ENCODE measurements at regions not wholly inside any gene's neighbourhood (a gene's known extent, or its start where the extent isn't known, plus 50 kb on each side); places are given as distances from the start of the nearest gene placed in this dataset.

DNA sequence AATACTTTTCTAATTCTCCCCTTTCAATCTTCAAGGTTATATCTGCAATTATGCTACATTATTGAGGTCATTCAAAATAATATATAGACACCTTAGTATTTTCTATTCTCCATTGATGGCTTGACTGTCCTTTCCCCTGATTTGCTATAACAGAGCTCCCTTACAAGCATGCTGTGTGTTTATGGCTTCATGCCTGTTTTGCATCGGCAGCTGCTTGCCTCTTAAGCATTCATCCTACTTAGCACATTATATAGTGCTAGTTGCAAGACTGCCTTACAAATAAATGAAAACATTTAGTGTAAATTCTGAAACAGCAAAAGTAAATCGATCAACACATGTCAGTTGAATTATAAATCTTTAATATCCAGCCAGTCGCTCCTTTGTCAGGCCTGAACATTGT lies 476.2 kb upstream of the POU3F2 start:
- TF ChIP-seq ZFP3 (CRISPR knock-in tag; IDR thresholded peaks at IDR 0.05) (no peak), ZNF565 (CRISPR knock-in tag; conservative IDR thresholded peaks at IDR 0.05; ENCODE audit: low read depth) (no peak), TOX (CRISPR knock-in tag; IDR thresholded peaks at IDR 0.05; ENCODE audit: borderline replicate concordance) (no peak), PPARA (CRISPR knock-in tag; IDR thresholded peaks at IDR 0.05; ENCODE audit: borderline replicate concordance) (no peak), ZNF70 (CRISPR knock-in tag; IDR thresholded peaks at IDR 0.05) (no peak), GLIS3 (CRISPR knock-in tag; IDR thresholded peaks at IDR 0.05) (no peak), ESRRG (CRISPR knock-in tag; IDR thresholded peaks at IDR 0.05) (no peak), ZNF8 (CRISPR knock-in tag; IDR thresholded peaks at IDR 0.05) (no peak)
- TF ChIP-seq, protein P1, sequence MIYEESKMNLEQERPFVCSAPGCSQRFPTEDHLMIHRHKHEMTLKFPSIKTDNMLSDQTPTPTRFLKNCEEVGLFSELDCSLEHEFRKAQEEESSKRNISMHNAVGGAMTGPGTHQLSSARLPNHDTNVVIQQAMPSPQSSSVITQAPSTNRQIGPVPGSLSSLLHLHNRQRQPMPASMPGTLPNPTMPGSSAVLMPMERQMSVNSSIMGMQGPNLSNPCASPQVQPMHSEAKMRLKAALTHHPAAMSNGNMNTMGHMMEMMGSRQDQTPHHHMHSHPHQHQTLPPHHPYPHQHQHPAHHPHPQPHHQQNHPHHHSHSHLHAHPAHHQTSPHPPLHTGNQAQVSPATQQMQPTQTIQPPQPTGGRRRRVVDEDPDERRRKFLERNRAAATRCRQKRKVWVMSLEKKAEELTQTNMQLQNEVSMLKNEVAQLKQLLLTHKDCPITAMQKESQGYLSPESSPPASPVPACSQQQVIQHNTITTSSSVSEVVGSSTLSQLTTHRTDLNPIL (CRISPR knock-in tag; IDR thresholded peaks at IDR 0.05; ENCODE audit: low read depth), result no peak
- TF ChIP-seq, protein P2, sequence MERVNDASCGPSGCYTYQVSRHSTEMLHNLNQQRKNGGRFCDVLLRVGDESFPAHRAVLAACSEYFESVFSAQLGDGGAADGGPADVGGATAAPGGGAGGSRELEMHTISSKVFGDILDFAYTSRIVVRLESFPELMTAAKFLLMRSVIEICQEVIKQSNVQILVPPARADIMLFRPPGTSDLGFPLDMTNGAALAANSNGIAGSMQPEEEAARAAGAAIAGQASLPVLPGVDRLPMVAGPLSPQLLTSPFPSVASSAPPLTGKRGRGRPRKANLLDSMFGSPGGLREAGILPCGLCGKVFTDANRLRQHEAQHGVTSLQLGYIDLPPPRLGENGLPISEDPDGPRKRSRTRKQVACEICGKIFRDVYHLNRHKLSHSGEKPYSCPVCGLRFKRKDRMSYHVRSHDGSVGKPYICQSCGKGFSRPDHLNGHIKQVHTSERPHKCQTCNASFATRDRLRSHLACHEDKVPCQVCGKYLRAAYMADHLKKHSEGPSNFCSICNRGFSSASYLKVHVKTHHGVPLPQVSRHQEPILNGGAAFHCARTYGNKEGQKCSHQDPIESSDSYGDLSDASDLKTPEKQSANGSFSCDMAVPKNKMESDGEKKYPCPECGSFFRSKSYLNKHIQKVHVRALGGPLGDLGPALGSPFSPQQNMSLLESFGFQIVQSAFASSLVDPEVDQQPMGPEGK (CRISPR knock-in tag; IDR thresholded peaks at IDR 0.05; ENCODE audit: borderline replicate concordance), result no peak
- TF ChIP-seq, protein P3, sequence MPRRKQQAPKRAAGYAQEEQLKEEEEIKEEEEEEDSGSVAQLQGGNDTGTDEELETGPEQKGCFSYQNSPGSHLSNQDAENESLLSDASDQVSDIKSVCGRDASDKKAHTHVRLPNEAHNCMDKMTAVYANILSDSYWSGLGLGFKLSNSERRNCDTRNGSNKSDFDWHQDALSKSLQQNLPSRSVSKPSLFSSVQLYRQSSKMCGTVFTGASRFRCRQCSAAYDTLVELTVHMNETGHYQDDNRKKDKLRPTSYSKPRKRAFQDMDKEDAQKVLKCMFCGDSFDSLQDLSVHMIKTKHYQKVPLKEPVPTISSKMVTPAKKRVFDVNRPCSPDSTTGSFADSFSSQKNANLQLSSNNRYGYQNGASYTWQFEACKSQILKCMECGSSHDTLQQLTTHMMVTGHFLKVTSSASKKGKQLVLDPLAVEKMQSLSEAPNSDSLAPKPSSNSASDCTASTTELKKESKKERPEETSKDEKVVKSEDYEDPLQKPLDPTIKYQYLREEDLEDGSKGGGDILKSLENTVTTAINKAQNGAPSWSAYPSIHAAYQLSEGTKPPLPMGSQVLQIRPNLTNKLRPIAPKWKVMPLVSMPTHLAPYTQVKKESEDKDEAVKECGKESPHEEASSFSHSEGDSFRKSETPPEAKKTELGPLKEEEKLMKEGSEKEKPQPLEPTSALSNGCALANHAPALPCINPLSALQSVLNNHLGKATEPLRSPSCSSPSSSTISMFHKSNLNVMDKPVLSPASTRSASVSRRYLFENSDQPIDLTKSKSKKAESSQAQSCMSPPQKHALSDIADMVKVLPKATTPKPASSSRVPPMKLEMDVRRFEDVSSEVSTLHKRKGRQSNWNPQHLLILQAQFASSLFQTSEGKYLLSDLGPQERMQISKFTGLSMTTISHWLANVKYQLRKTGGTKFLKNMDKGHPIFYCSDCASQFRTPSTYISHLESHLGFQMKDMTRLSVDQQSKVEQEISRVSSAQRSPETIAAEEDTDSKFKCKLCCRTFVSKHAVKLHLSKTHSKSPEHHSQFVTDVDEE (CRISPR knock-in tag; IDR thresholded peaks at IDR 0.05), result no peak
- TF ChIP-seq, protein P4, sequence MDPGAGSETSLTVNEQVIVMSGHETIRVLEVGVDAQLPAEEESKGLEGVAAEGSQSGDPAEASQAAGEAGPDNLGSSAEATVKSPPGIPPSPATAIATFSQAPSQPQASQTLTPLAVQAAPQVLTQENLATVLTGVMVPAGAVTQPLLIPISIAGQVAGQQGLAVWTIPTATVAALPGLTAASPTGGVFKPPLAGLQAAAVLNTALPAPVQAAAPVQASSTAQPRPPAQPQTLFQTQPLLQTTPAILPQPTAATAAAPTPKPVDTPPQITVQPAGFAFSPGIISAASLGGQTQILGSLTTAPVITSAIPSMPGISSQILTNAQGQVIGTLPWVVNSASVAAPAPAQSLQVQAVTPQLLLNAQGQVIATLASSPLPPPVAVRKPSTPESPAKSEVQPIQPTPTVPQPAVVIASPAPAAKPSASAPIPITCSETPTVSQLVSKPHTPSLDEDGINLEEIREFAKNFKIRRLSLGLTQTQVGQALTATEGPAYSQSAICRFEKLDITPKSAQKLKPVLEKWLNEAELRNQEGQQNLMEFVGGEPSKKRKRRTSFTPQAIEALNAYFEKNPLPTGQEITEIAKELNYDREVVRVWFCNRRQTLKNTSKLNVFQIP (CRISPR knock-in tag; IDR thresholded peaks at IDR 0.05; ENCODE audit: borderline replicate concordance, low read depth), result no peak

All from SK-N-SH treated with all-trans-retinoic acid at 6 μM for 48 hours (cell line).